Upper lobe of left lung (tissue), 4 donors: ENCODE measurements at regions not wholly inside any gene's neighbourhood (a gene's known extent, or its start where the extent isn't known, plus 50 kb on each side); places are given as distances from the start of the nearest gene placed in this dataset.

ENCODE experiments used
- POLR2A ChIP-seq, 4 donors: fragments of 450-650 bp; IDR thresholded peaks; one replicate each; pipeline ENCODE4 v1.5.1; 2016 to 2017; ENCODE audit warnings: antibody characterized with exemption in 4 of 4, mild to moderate bottlenecking in 2 of 4
- TF ChIP-seq, protein P1 (sequence below), 6 experiments: fragments of 450-650 bp in 4 of 6; fragments of 200-600 bp in 2 of 6; sonication (generic) in 2 of 6; IDR thresholded peaks; one replicate each; pipeline ENCODE4 v1.5.1; 2016 to 2019; ENCODE audit warnings: antibody characterized with exemption in 6 of 6

DNA sequence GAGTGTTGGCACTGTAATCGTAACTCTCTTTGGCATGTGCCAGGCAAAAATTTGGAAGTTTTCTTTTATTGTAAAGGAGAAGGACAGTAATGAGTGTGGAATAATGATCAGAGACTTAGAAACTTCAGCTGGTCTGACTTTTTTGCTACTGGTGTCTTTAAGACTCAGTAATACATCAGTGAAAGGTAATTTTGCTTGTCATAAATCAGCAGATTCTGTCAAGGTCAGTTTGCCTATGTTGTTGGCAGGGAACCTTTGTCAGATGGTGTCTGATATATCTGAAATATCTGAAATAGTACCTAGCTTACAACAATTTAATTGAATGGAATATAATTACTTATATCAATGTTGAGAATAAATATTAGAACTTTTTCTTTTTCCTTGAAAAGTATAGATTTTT lies 516.9 kb downstream of the LRFN5 start:
- TF ChIP-seq, protein P1, sequence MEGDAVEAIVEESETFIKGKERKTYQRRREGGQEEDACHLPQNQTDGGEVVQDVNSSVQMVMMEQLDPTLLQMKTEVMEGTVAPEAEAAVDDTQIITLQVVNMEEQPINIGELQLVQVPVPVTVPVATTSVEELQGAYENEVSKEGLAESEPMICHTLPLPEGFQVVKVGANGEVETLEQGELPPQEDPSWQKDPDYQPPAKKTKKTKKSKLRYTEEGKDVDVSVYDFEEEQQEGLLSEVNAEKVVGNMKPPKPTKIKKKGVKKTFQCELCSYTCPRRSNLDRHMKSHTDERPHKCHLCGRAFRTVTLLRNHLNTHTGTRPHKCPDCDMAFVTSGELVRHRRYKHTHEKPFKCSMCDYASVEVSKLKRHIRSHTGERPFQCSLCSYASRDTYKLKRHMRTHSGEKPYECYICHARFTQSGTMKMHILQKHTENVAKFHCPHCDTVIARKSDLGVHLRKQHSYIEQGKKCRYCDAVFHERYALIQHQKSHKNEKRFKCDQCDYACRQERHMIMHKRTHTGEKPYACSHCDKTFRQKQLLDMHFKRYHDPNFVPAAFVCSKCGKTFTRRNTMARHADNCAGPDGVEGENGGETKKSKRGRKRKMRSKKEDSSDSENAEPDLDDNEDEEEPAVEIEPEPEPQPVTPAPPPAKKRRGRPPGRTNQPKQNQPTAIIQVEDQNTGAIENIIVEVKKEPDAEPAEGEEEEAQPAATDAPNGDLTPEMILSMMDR (IDR thresholded peaks at IDR 0.05), result no peak
- TF ChIP-seq POLR2A (IDR thresholded peaks at IDR 0.05), result no peak
